ENCODE measurements at regions not wholly inside any gene's neighbourhood (a gene's known extent, or its start where the extent isn't known, plus 50 kb on each side); places are given as distances from the start of the nearest gene placed in this dataset.

- no peak for DNase-seq (ENCODE audit: insufficient read length, low spot score)
- FAIRE-seq = no peak
- TF ChIP-seq CTCF (IDR thresholded peaks at IDR 0.05; ENCODE audit: insufficient read depth, missing control alignments) = no peak
These were observed 102.2 kb downstream of the TMX1 start for GRCh38 chr14:51342226-51342625.

GRCh38 chr14:51351997-51352396 is 112.0 kb downstream of the TMX1 start:
- TF ChIP-seq CTCF (IDR thresholded peaks at IDR 0.05; ENCODE audit: insufficient read depth, missing control alignments) = no peak
- DNase-seq (ENCODE audit: insufficient read length, low spot score) = no peak
- FAIRE-seq = no peak

GRCh38 chr14:51353901-51354300 is 113.9 kb downstream of the TMX1 start:
- DNase-seq (ENCODE audit: insufficient read length, low spot score) (no peak), FAIRE-seq (no peak)
- no peak for TF ChIP-seq CTCF (IDR thresholded peaks at IDR 0.05; ENCODE audit: insufficient read depth, missing control alignments)

GRCh38 chr14:51354846-51355245 is 114.8 kb downstream of the TMX1 start:
- DNase-seq (ENCODE audit: insufficient read length, low spot score) (no peak), FAIRE-seq (no peak)
- no peak for TF ChIP-seq CTCF (IDR thresholded peaks at IDR 0.05; ENCODE audit: insufficient read depth, missing control alignments)

GRCh38 chr14:51356381-51356780 is 116.3 kb downstream of the TMX1 start:
- TF ChIP-seq CTCF (IDR thresholded peaks at IDR 0.05; ENCODE audit: insufficient read depth, missing control alignments) = no peak
- DNase-seq (ENCODE audit: insufficient read length, low spot score) = no peak
- FAIRE-seq = no peak

GRCh38 chr14:51357250-51357649 is 117.2 kb downstream of the TMX1 start:
- DNase-seq (ENCODE audit: insufficient read length, low spot score) = no peak
- TF ChIP-seq CTCF (IDR thresholded peaks at IDR 0.05; ENCODE audit: insufficient read depth, missing control alignments) = no peak
- no peak for FAIRE-seq

- no peak for FAIRE-seq
- TF ChIP-seq CTCF (IDR thresholded peaks at IDR 0.05; ENCODE audit: insufficient read depth, missing control alignments) = no peak
- DNase-seq (ENCODE audit: insufficient read length, low spot score) = no peak
These were observed 120.5 kb downstream of the TMX1 start for GRCh38 chr14:51360592-51360991.

Data from D721Med (cell line).